ENCODE measurements at regions not wholly inside any gene's neighbourhood (a gene's known extent, or its start where the extent isn't known, plus 50 kb on each side); places are given as distances from the start of the nearest gene placed in this dataset.

GRCh38 chr1:168910403-168910802 lies 181.4 kb upstream of the DPT start:
- H3K4me3 ChIP-seq (ENCODE audit: low read depth, low read length) = no peak overlapping the region
- H2BK12ac ChIP-seq (ENCODE audit: low read length) = no peak overlapping the region
- no peak overlapping the region for H3K4me2 ChIP-seq (ENCODE audit: low read length)
- no peaks in the 10 kb centered on the region for H3K79me2 ChIP-seq (ENCODE audit: control insufficient read depth, insufficient read depth, low read length, poor library complexity)
- no peak for DNase-seq
- WGBS (ENCODE audit: extremely low coverage, insufficient coverage, insufficient read length) = no CpG with 5 or more reads among the region's 2 CpGs
- H3K79me1 ChIP-seq (ENCODE audit: low read length) = no peaks in the 10 kb centered on the region
- no peak overlapping the region for H4K8ac ChIP-seq (ENCODE audit: low read depth, low read length)
- H4K91ac ChIP-seq (ENCODE audit: low read depth, low read length) = no peak overlapping the region
- H3K14ac ChIP-seq (ENCODE audit: low read length) = no peak overlapping the region
- no peak overlapping the region for H2BK120ac ChIP-seq (ENCODE audit: insufficient read depth, low read length, poor library complexity)
- no peak overlapping the region for H2AFZ ChIP-seq (ENCODE audit: insufficient read depth, low read length, poor library complexity)
- no peak overlapping the region for H4K12ac ChIP-seq (ENCODE audit: low read depth, low read length)
- no peaks in the 10 kb centered on the region for H3K4me1 ChIP-seq (ENCODE audit: control insufficient read depth in 1 of 2, insufficient read depth in 2 of 2, low read length in 2 of 2)
- H3K9me3 ChIP-seq (ENCODE audit: insufficient read depth, low read depth, low read length) = no peaks in the 10 kb centered on the region
- no peak overlapping the region for H3K9ac ChIP-seq (ENCODE audit: low read length)
- H3K27ac ChIP-seq (ENCODE audit: low read depth, low read length) = no peak overlapping the region
- no peak overlapping the region for H2BK5ac ChIP-seq (ENCODE audit: low read depth, low read length, poor library complexity)
- no peaks in the 10 kb centered on the region for H3K36me3 ChIP-seq (ENCODE audit: control insufficient read depth in 1 of 2, insufficient read depth in 2 of 2, low read length in 2 of 2)
- no peaks in the 10 kb centered on the region for H3K27me3 ChIP-seq (ENCODE audit: insufficient read depth, low read length)
- no peak overlapping the region for H3K18ac ChIP-seq (ENCODE audit: low read length)
- H2AK5ac ChIP-seq (ENCODE audit: low read length) = no peak overlapping the region
- H3K4ac ChIP-seq (ENCODE audit: low read depth, low read length) = no peak overlapping the region
- H3K23ac ChIP-seq (ENCODE audit: low read length) = no peak overlapping the region

- Histone ChIP-seq H4K12ac (ENCODE audit: low read depth, low read length) (no peak overlapping the region), H2BK120ac (ENCODE audit: insufficient read depth, low read length, poor library complexity) (no peak overlapping the region), H2AFZ (ENCODE audit: insufficient read depth, low read length, poor library complexity) (no peak overlapping the region), H3K4ac (ENCODE audit: low read depth, low read length) (no peak overlapping the region), H3K14ac (ENCODE audit: low read length) (no peak overlapping the region), H2BK5ac (ENCODE audit: low read depth, low read length, poor library complexity) (no peak overlapping the region), H2AK5ac (ENCODE audit: low read length) (no peak overlapping the region), H4K8ac (ENCODE audit: low read depth, low read length) (no peak overlapping the region), H3K4me3 (ENCODE audit: low read depth, low read length) (no peak overlapping the region), H4K91ac (ENCODE audit: low read depth, low read length) (no peak overlapping the region), H3K79me1 (ENCODE audit: low read length) (no peaks in the 10 kb centered on the region), H3K4me1 (ENCODE audit: control insufficient read depth in 1 of 2, insufficient read depth in 2 of 2, low read length in 2 of 2) (no peaks in the 10 kb centered on the region), H3K79me2 (ENCODE audit: control insufficient read depth, insufficient read depth, low read length, poor library complexity) (no peaks in the 10 kb centered on the region), H3K36me3 (ENCODE audit: control insufficient read depth in 1 of 2, insufficient read depth in 2 of 2, low read length in 2 of 2) (no peaks in the 10 kb centered on the region), H3K9me3 (ENCODE audit: insufficient read depth, low read depth, low read length) (no peaks in the 10 kb centered on the region), H2BK12ac (ENCODE audit: low read length) (no peak overlapping the region), H3K18ac (ENCODE audit: low read length) (no peak overlapping the region), H3K27me3 (ENCODE audit: insufficient read depth, low read length) (no peaks in the 10 kb centered on the region), H3K23ac (ENCODE audit: low read length) (no peak overlapping the region), H3K27ac (ENCODE audit: low read depth, low read length) (no peak overlapping the region), H3K9ac (ENCODE audit: low read length) (no peak overlapping the region), H3K4me2 (ENCODE audit: low read length) (no peak overlapping the region)
- DNase-seq = no peak
These were observed 182.4 kb upstream of the DPT start for GRCh38 chr1:168911370-168911769.

- Histone ChIP-seq H3K4me3 (ENCODE audit: low read depth, low read length) (no peak overlapping the region), H2BK12ac (ENCODE audit: low read length) (no peak overlapping the region), H2BK120ac (ENCODE audit: insufficient read depth, low read length, poor library complexity) (no peak overlapping the region), H3K79me1 (ENCODE audit: low read length) (no peaks in the 10 kb centered on the region), H3K4ac (ENCODE audit: low read depth, low read length) (no peak overlapping the region), H3K9me3 (ENCODE audit: insufficient read depth, low read depth, low read length) (no peaks in the 10 kb centered on the region), H3K9ac (ENCODE audit: low read length) (no peak overlapping the region), H2BK5ac (ENCODE audit: low read depth, low read length, poor library complexity) (no peak overlapping the region), H3K14ac (ENCODE audit: low read length) (no peak overlapping the region), H2AFZ (ENCODE audit: insufficient read depth, low read length, poor library complexity) (no peak overlapping the region), H4K12ac (ENCODE audit: low read depth, low read length) (no peak overlapping the region), H3K79me2 (ENCODE audit: control insufficient read depth, insufficient read depth, low read length, poor library complexity) (no peaks in the 10 kb centered on the region), H2AK5ac (ENCODE audit: low read length) (no peak overlapping the region), H3K4me2 (ENCODE audit: low read length) (no peak overlapping the region), H4K8ac (ENCODE audit: low read depth, low read length) (no peak overlapping the region), H3K18ac (ENCODE audit: low read length) (no peak overlapping the region), H3K23ac (ENCODE audit: low read length) (no peak overlapping the region), H4K91ac (ENCODE audit: low read depth, low read length) (no peak overlapping the region), H3K27ac (ENCODE audit: low read depth, low read length) (no peak overlapping the region), H3K4me1 (ENCODE audit: control insufficient read depth in 1 of 2, insufficient read depth in 2 of 2, low read length in 2 of 2) (no peaks in the 10 kb centered on the region), H3K27me3 (ENCODE audit: insufficient read depth, low read length) (no peaks in the 10 kb centered on the region), H3K36me3 (ENCODE audit: control insufficient read depth in 1 of 2, insufficient read depth in 2 of 2, low read length in 2 of 2) (no peaks in the 10 kb centered on the region)
- WGBS (ENCODE audit: extremely low coverage, insufficient coverage, insufficient read length) = no CpG with 5 or more reads among the region's 4 CpGs
- DNase-seq = no peak
These were observed 184.9 kb upstream of the DPT start for GRCh38 chr1:168913711-168914463.

GRCh38 chr1:168917309-168917708 lies 188.3 kb upstream of the DPT start:
- no peak for DNase-seq
- Histone ChIP-seq H3K79me2 (ENCODE audit: control insufficient read depth, insufficient read depth, low read length, poor library complexity) (no peaks in the 10 kb centered on the region), H3K36me3 (ENCODE audit: control insufficient read depth in 1 of 2, insufficient read depth in 2 of 2, low read length in 2 of 2) (no peaks in the 10 kb centered on the region), H3K27me3 (ENCODE audit: insufficient read depth, low read length) (no peaks in the 10 kb centered on the region), H3K79me1 (ENCODE audit: low read length) (peaks cover 2% of the 10 kb centered on the region), H3K4me2 (ENCODE audit: low read length) (no peak overlapping the region), H3K9ac (ENCODE audit: low read length) (no peak overlapping the region), H2AK5ac (ENCODE audit: low read length) (no peak overlapping the region), H3K27ac (ENCODE audit: low read depth, low read length) (no peak overlapping the region), H4K8ac (ENCODE audit: low read depth, low read length) (no peak overlapping the region), H2BK5ac (ENCODE audit: low read depth, low read length, poor library complexity) (no peak overlapping the region), H3K14ac (ENCODE audit: low read length) (no peak overlapping the region), H2BK12ac (ENCODE audit: low read length) (no peak overlapping the region), H3K4me3 (ENCODE audit: low read depth, low read length) (no peak overlapping the region), H3K4ac (ENCODE audit: low read depth, low read length) (no peak overlapping the region), H3K18ac (ENCODE audit: low read length) (no peak overlapping the region), H3K4me1 (ENCODE audit: control insufficient read depth in 1 of 2, insufficient read depth in 2 of 2, low read length in 2 of 2) (no peaks in the 10 kb centered on the region), H4K91ac (ENCODE audit: low read depth, low read length) (no peak overlapping the region), H3K23ac (ENCODE audit: low read length) (no peak overlapping the region), H2BK120ac (ENCODE audit: insufficient read depth, low read length, poor library complexity) (no peak overlapping the region), H4K12ac (ENCODE audit: low read depth, low read length) (no peak overlapping the region), H3K9me3 (ENCODE audit: insufficient read depth, low read depth, low read length) (no peaks in the 10 kb centered on the region), H2AFZ (ENCODE audit: insufficient read depth, low read length, poor library complexity) (no peak overlapping the region)
- WGBS (ENCODE audit: extremely low coverage, insufficient coverage, insufficient read length) = no CpG with 5 or more reads among the region's 2 CpGs
